T-helper 2 cell treated with Interferon-gamma antibody and Interleukin-4, amounts not matched to agents 5 μg/mL and 100 μg/mL, for 36 hours (primary cell): ENCODE measurements at regions not wholly inside any gene's neighbourhood (a gene's known extent, or its start where the extent isn't known, plus 50 kb on each side); places are given as distances from the start of the nearest gene placed in this dataset.

Experiments
- DNase-seq: peaks from one replicate; pipeline ENCODE4 v3.0.0; 2021; ENCODE audit warnings: low spot score
- H3K27ac Mint-ChIP-seq: one replicate; pipeline ENCODE4 v1.8.0; 2021; ENCODE audit warnings: mild to moderate bottlenecking, mixed read lengths
- H3K27me3 Mint-ChIP-seq: one replicate; pipeline ENCODE4 v1.8.0; 2021; ENCODE audit warnings: low read depth, mixed read lengths
- H3K36me3 Mint-ChIP-seq: one replicate; pipeline ENCODE4 v1.8.0; 2021; ENCODE audit warnings: low read depth, mixed read lengths
- H3K4me1 Mint-ChIP-seq: one replicate; pipeline ENCODE4 v1.8.0; 2021; ENCODE audit warnings: low read depth, mixed read lengths
- H3K4me3 Mint-ChIP-seq: one replicate; pipeline ENCODE4 v1.8.0; 2022; ENCODE audit warnings: mild to moderate bottlenecking, moderate library complexity, mixed read lengths
- H3K9me3 Mint-ChIP-seq: one replicate; pipeline ENCODE4 v1.8.0; 2021; ENCODE audit warnings: mixed read lengths

- H3K27ac Mint-ChIP-seq: no peak overlapping the region
- no peaks in the 10 kb centered on the region for H3K9me3 Mint-ChIP-seq
- H3K36me3 Mint-ChIP-seq: peaks cover 2% of the 10 kb centered on the region
- H3K4me1 Mint-ChIP-seq: peaks cover 25% of the 10 kb centered on the region
- H3K27me3 Mint-ChIP-seq: no peaks in the 10 kb centered on the region
- no peak overlapping the region for H3K4me3 Mint-ChIP-seq
- DNase-seq: no peak
Measured at GRCh38 chr14:22159957-22160356, 429.1 kb downstream of the DAD1 start.

- Mint-ChIP-seq H3K27ac (no peak overlapping the region), H3K4me3 (no peak overlapping the region), H3K9me3 (no peaks in the 10 kb centered on the region), H3K36me3 (peaks cover 2% of the 10 kb centered on the region), H3K4me1 (peaks cover 25% of the 10 kb centered on the region), H3K27me3 (no peaks in the 10 kb centered on the region)
- no peak for DNase-seq
Measured at GRCh38 chr14:22159099-22159498, 429.9 kb downstream of the DAD1 start.

- H3K27ac Mint-ChIP-seq: no peak overlapping the region
- H3K36me3 Mint-ChIP-seq: peaks cover 2% of the 10 kb centered on the region
- DNase-seq: no peak
Measured at GRCh38 chr14:22158560-22158959, 430.5 kb downstream of the DAD1 start.

GRCh38 chr14:22155571-22155970 lies 433.5 kb downstream of the DAD1 start:
- no peaks in the 10 kb centered on the region for H3K36me3 Mint-ChIP-seq
- DNase-seq: no peak
- no peaks in the 10 kb centered on the region for H3K9me3 Mint-ChIP-seq
- H3K27ac Mint-ChIP-seq: no peak overlapping the region
- H3K27me3 Mint-ChIP-seq: no peaks in the 10 kb centered on the region
- peaks cover 20% of the 10 kb centered on the region for H3K4me1 Mint-ChIP-seq
- no peak overlapping the region for H3K4me3 Mint-ChIP-seq

More at GRCh38 chr14:22158560-22158959, 430.5 kb downstream of the DAD1 start:
- Mint-ChIP-seq H3K4me1 (peaks cover 22% of the 10 kb centered on the region), H3K4me3 (no peak overlapping the region), H3K27me3 (no peaks in the 10 kb centered on the region), H3K9me3 (no peaks in the 10 kb centered on the region)

- peaks cover 2% of the 10 kb centered on the region for H3K27me3 Mint-ChIP-seq
- no peak overlapping the region for H3K27ac Mint-ChIP-seq
- peaks cover 8% of the 10 kb centered on the region for H3K4me1 Mint-ChIP-seq
- H3K4me3 Mint-ChIP-seq: no peak overlapping the region
- no peak for DNase-seq
- H3K9me3 Mint-ChIP-seq: no peaks in the 10 kb centered on the region
- no peaks in the 10 kb centered on the region for H3K36me3 Mint-ChIP-seq
Measured at GRCh38 chr14:22152903-22153302, 436.1 kb downstream of the DAD1 start.

- Mint-ChIP-seq H3K4me3 (no peak overlapping the region), H3K4me1 (peaks cover 8% of the 10 kb centered on the region), H3K27ac (no peak overlapping the region), H3K36me3 (no peaks in the 10 kb centered on the region), H3K27me3 (peaks cover 2% of the 10 kb centered on the region), H3K9me3 (no peaks in the 10 kb centered on the region)
- DNase-seq: no peak
Measured at GRCh38 chr14:22152161-22152870, 436.7 kb downstream of the DAD1 start.

- Mint-ChIP-seq H3K27ac (no peak overlapping the region), H3K9me3 (no peaks in the 10 kb centered on the region), H3K4me1 (peaks cover 8% of the 10 kb centered on the region), H3K27me3 (peaks cover 2% of the 10 kb centered on the region), H3K36me3 (no peaks in the 10 kb centered on the region), H3K4me3 (no peak overlapping the region)
- DNase-seq: no peak
Measured at GRCh38 chr14:22151121-22151520, 437.9 kb downstream of the DAD1 start.

- no peaks in the 10 kb centered on the region for H3K36me3 Mint-ChIP-seq
- DNase-seq: no peak
- no peak overlapping the region for H3K4me3 Mint-ChIP-seq
- no peak overlapping the region for H3K27ac Mint-ChIP-seq
- H3K9me3 Mint-ChIP-seq: no peaks in the 10 kb centered on the region
- peaks cover 8% of the 10 kb centered on the region for H3K4me1 Mint-ChIP-seq
- peaks cover 7% of the 10 kb centered on the region for H3K27me3 Mint-ChIP-seq
Measured at GRCh38 chr14:22149058-22149457, 440.0 kb downstream of the DAD1 start.

GRCh38 chr14:22147716-22148115 lies 441.3 kb downstream of the DAD1 start:
- no peaks in the 10 kb centered on the region for H3K9me3 Mint-ChIP-seq
- no peaks in the 10 kb centered on the region for H3K36me3 Mint-ChIP-seq
- H3K4me1 Mint-ChIP-seq: peaks cover 3% of the 10 kb centered on the region
- H3K27ac Mint-ChIP-seq: peak overlapping the region; percentile 63
- peaks cover 7% of the 10 kb centered on the region for H3K27me3 Mint-ChIP-seq
- DNase-seq: no peak
- H3K4me3 Mint-ChIP-seq: peak overlapping the region; percentile 72

- H3K27me3 Mint-ChIP-seq: peaks cover 9% of the 10 kb centered on the region
- H3K36me3 Mint-ChIP-seq: no peaks in the 10 kb centered on the region
- H3K9me3 Mint-ChIP-seq: no peaks in the 10 kb centered on the region
- DNase-seq: no peak
- no peaks in the 10 kb centered on the region for H3K4me1 Mint-ChIP-seq
- H3K4me3 Mint-ChIP-seq: no peak overlapping the region
- H3K27ac Mint-ChIP-seq: no peak overlapping the region
Measured at GRCh38 chr14:22143363-22143762, 445.7 kb downstream of the DAD1 start.

GRCh38 chr14:22140633-22141032 lies 448.4 kb downstream of the DAD1 start:
- Mint-ChIP-seq H3K27ac (no peak overlapping the region), H3K4me1 (no peaks in the 10 kb centered on the region), H3K4me3 (no peak overlapping the region), H3K27me3 (peaks cover 5% of the 10 kb centered on the region), H3K9me3 (no peaks in the 10 kb centered on the region), H3K36me3 (no peaks in the 10 kb centered on the region)
- DNase-seq: no peak

GRCh38 chr14:22131749-22132476 lies 457.1 kb downstream of the DAD1 start:
- H3K4me1 Mint-ChIP-seq: peaks cover 8% of the 10 kb centered on the region
- H3K27me3 Mint-ChIP-seq: no peaks in the 10 kb centered on the region
- no peak overlapping the region for H3K27ac Mint-ChIP-seq
- H3K36me3 Mint-ChIP-seq: no peaks in the 10 kb centered on the region
- H3K9me3 Mint-ChIP-seq: peaks cover 5% of the 10 kb centered on the region
- DNase-seq: no peak
- H3K4me3 Mint-ChIP-seq: no peak overlapping the region

GRCh38 chr14:22124073-22124613 lies 450.5 kb upstream of the OR4E1 start:
- no peaks in the 10 kb centered on the region for H3K9me3 Mint-ChIP-seq
- peaks cover 3% of the 10 kb centered on the region for H3K27me3 Mint-ChIP-seq
- H3K27ac Mint-ChIP-seq: peak overlapping the region; percentile 89
- peak overlapping the region; percentile 83 for H3K4me3 Mint-ChIP-seq
- no peaks in the 10 kb centered on the region for H3K36me3 Mint-ChIP-seq
- H3K4me1 Mint-ChIP-seq: peaks cover 17% of the 10 kb centered on the region
- DNase-seq: no peak

GRCh38 chr14:22122829-22123560 lies 449.4 kb upstream of the OR4E1 start:
- Mint-ChIP-seq H3K27me3 (peaks cover 3% of the 10 kb centered on the region), H3K9me3 (no peaks in the 10 kb centered on the region), H3K4me3 (peak overlapping the region; percentile 83), H3K27ac (peak overlapping the region; percentile 74), H3K36me3 (no peaks in the 10 kb centered on the region), H3K4me1 (peaks cover 18% of the 10 kb centered on the region)
- no peak for DNase-seq
